HAP-1 (cell line): ENCODE measurements at regions not wholly inside any gene's neighbourhood (a gene's known extent, or its start where the extent isn't known, plus 50 kb on each side); places are given as distances from the start of the nearest gene placed in this dataset.

Source experiments
- DNase-seq, 2 experiments: peaks; one replicate each; pipeline ENCODE4 v3.0.0-alpha.2; 2016 to 2020; ENCODE audit warnings: low spot score in 2 of 2
- H3K27me3 ChIP-seq: fragments of 250-450 bp; sonication (Bioruptor Pico); 2 replicates; pipeline ENCODE4 v1.5.1; 2020; ENCODE audit warnings: low read depth, mild to moderate bottlenecking, moderate library complexity
- H3K36me3 ChIP-seq: fragments of 250-450 bp; sonication (Bioruptor Pico); replicated peaks from 2 replicates; pipeline ENCODE4 v1.5.1; 2020; ENCODE audit warnings: mild to moderate bottlenecking
- H3K4me1 ChIP-seq: fragments of 250-450 bp; sonication (Bioruptor Pico); 2 replicates; pipeline ENCODE4 v1.5.1; 2020; ENCODE audit warnings: mild to moderate bottlenecking
- H3K4me3 ChIP-seq: fragments of 250-450 bp; sonication (Bioruptor Pico); 2 replicates; pipeline ENCODE4 v1.5.1; 2020; ENCODE audit warnings: mild to moderate bottlenecking, moderate library complexity
- H3K9me3 ChIP-seq: fragments of 250-450 bp; sonication (Bioruptor Pico); 2 replicates; pipeline ENCODE4 v1.5.1; 2020; ENCODE audit warnings: mild to moderate bottlenecking, moderate library complexity
- in situ Hi-C: fragments of 300-500 bp; cut with MboI; formaldehyde crosslinking; loops from 3 replicates; pipeline ENCODE4 v1.14.3; 2020; ENCODE audit warnings: low sequenced_read_pairs, inconsistent platforms, mixed read lengths

GRCh38 chr4:156176896-156177295, 223.2 kb upstream of the CTSO start:
- peak in 1 of 2 experiments; percentile 54 for DNase-seq
- Histone ChIP-seq H3K4me1 (peaks cover 27% of the 10 kb centered on the region), H3K27me3 (no peaks in the 10 kb centered on the region), H3K4me3 (no peak overlapping the region), H3K36me3 (no peaks in the 10 kb centered on the region), H3K9me3 (no peaks in the 10 kb centered on the region)
- in situ Hi-C loops: no loop called here

- Histone ChIP-seq H3K9me3 (no peaks in the 10 kb centered on the region), H3K4me1 (peaks cover 32% of the 10 kb centered on the region), H3K4me3 (no peak overlapping the region), H3K36me3 (no peaks in the 10 kb centered on the region), H3K27me3 (no peaks in the 10 kb centered on the region)
- DNase-seq: no peak
- in situ Hi-C loops: no loop called here
Observed at GRCh38 chr4:156173937-156174336, 220.3 kb upstream of the CTSO start.

- Histone ChIP-seq H3K9me3 (no peaks in the 10 kb centered on the region), H3K4me3 (no peak overlapping the region), H3K36me3 (no peaks in the 10 kb centered on the region), H3K27me3 (no peaks in the 10 kb centered on the region), H3K4me1 (peaks cover 32% of the 10 kb centered on the region)
- in situ Hi-C loops: no loop called here
- no peak for DNase-seq
Observed at GRCh38 chr4:156173486-156173885, 219.8 kb upstream of the CTSO start.

GRCh38 chr4:156169861-156170260, 216.2 kb upstream of the CTSO start:
- Histone ChIP-seq H3K36me3 (no peaks in the 10 kb centered on the region), H3K27me3 (no peaks in the 10 kb centered on the region), H3K4me3 (no peak overlapping the region), H3K9me3 (no peaks in the 10 kb centered on the region), H3K4me1 (peaks cover 7% of the 10 kb centered on the region)
- in situ Hi-C loops: no loop called here
- DNase-seq: peak in 1 of 2 experiments; percentile 15

- peak; percentile 54 to 78 for DNase-seq
- Histone ChIP-seq H3K9me3 (no peaks in the 10 kb centered on the region), H3K36me3 (no peaks in the 10 kb centered on the region), H3K4me3 (no peak overlapping the region), H3K4me1 (peaks cover 5% of the 10 kb centered on the region; the same call in 1 of the 2 replicates), H3K27me3 (no peaks in the 10 kb centered on the region)
- in situ Hi-C loops: no loop called here
Observed at GRCh38 chr4:156169011-156169410, 215.3 kb upstream of the CTSO start.

GRCh38 chr4:156168288-156168687, 214.6 kb upstream of the CTSO start:
- DNase-seq: no peak
- Histone ChIP-seq H3K27me3 (no peaks in the 10 kb centered on the region), H3K9me3 (no peaks in the 10 kb centered on the region), H3K4me3 (no peak overlapping the region), H3K4me1 (peaks cover 5% of the 10 kb centered on the region; the same call in 1 of the 2 replicates), H3K36me3 (no peaks in the 10 kb centered on the region)
- in situ Hi-C loops: no loop called here

GRCh38 chr4:156158747-156159146, 205.1 kb upstream of the CTSO start:
- no peak for DNase-seq
- in situ Hi-C loops: no loop called here

GRCh38 chr4:156154978-156155377, 201.3 kb upstream of the CTSO start:
- in situ Hi-C loops: no loop called here
- Histone ChIP-seq H3K27me3 (no peaks in the 10 kb centered on the region), H3K4me1 (no peaks in the 10 kb centered on the region; the same call in 1 of the 2 replicates), H3K9me3 (no peaks in the 10 kb centered on the region), H3K36me3 (no peaks in the 10 kb centered on the region), H3K4me3 (no peak overlapping the region)
- DNase-seq: no peak

More at GRCh38 chr4:156158747-156159146, 205.1 kb upstream of the CTSO start:
- Histone ChIP-seq H3K27me3 (no peaks in the 10 kb centered on the region), H3K36me3 (no peaks in the 10 kb centered on the region), H3K9me3 (no peaks in the 10 kb centered on the region), H3K4me3 (no peak overlapping the region), H3K4me1 (no peaks in the 10 kb centered on the region; the same call in 1 of the 2 replicates)

- no peak for DNase-seq
- Histone ChIP-seq H3K27me3 (no peaks in the 10 kb centered on the region), H3K4me3 (no peak overlapping the region), H3K36me3 (no peaks in the 10 kb centered on the region), H3K4me1 (peaks cover 3% of the 10 kb centered on the region), H3K9me3 (no peaks in the 10 kb centered on the region)
- in situ Hi-C loops: no loop called here
Observed at GRCh38 chr4:156146571-156146970, 192.9 kb upstream of the CTSO start.

- Histone ChIP-seq H3K9me3 (no peaks in the 10 kb centered on the region), H3K4me3 (no peak overlapping the region), H3K36me3 (no peaks in the 10 kb centered on the region), H3K27me3 (no peaks in the 10 kb centered on the region), H3K4me1 (peaks cover 3% of the 10 kb centered on the region)
- in situ Hi-C loops: no loop called here
- DNase-seq: peak; percentile 47 to 74
Observed at GRCh38 chr4:156144961-156145360, 191.3 kb upstream of the CTSO start.

- DNase-seq: peak in 1 of 2 experiments; percentile 74
Observed at GRCh38 chr4:156138781-156139280, 185.2 kb upstream of the CTSO start.

GRCh38 chr4:156137679-156138473, 184.2 kb upstream of the CTSO start:
- Histone ChIP-seq H3K9me3 (no peaks in the 10 kb centered on the region), H3K27me3 (no peaks in the 10 kb centered on the region), H3K4me1 (peaks cover 20% of the 10 kb centered on the region), H3K4me3 (no peak overlapping the region), H3K36me3 (no peaks in the 10 kb centered on the region)
- in situ Hi-C loops: no loop called here
- peak; percentile 65 to 73 for DNase-seq

More at GRCh38 chr4:156138781-156139280, 185.2 kb upstream of the CTSO start:
- Histone ChIP-seq H3K9me3 (no peaks in the 10 kb centered on the region), H3K4me3 (no peak overlapping the region), H3K27me3 (no peaks in the 10 kb centered on the region), H3K4me1 (peaks cover 20% of the 10 kb centered on the region), H3K36me3 (no peaks in the 10 kb centered on the region)
- in situ Hi-C loops: no loop called here

GRCh38 chr4:156132196-156132595, 178.5 kb upstream of the CTSO start:
- Histone ChIP-seq H3K4me1 (peaks cover 2% of the 10 kb centered on the region; the same call in 1 of the 2 replicates), H3K4me3 (no peak overlapping the region), H3K36me3 (no peaks in the 10 kb centered on the region), H3K9me3 (no peaks in the 10 kb centered on the region; the same call in 1 of the 2 replicates), H3K27me3 (no peaks in the 10 kb centered on the region)
- in situ Hi-C loops: no loop called here
- DNase-seq: no peak

GRCh38 chr4:156128616-156129015, 174.9 kb upstream of the CTSO start:
- no peak overlapping the region for H3K4me3 ChIP-seq
- H3K36me3 ChIP-seq: no peaks in the 10 kb centered on the region
- in situ Hi-C loops: no loop called here
- peaks cover 11% of the 10 kb centered on the region for H3K9me3 ChIP-seq
- no peak for DNase-seq
- no peaks in the 10 kb centered on the region for H3K4me1 ChIP-seq
- H3K27me3 ChIP-seq: no peaks in the 10 kb centered on the region
